Stomach (tissue), 8 donors: ENCODE measurements at regions not wholly inside any gene's neighbourhood (a gene's known extent, or its start where the extent isn't known, plus 50 kb on each side); places are given as distances from the start of the nearest gene placed in this dataset.

Source experiments
- DNase-seq, 2 donors: peaks; one replicate each; pipeline versions ENCODE4 v3.0.0 to v3.0.0-alpha.2; 2013 to 2019
- H3K27ac ChIP-seq, 5 donors: fragments of 200-600 bp in 4 of 5; sonication (generic) in 4 of 5; one replicate each; pipeline ENCODE4 v1.5.1; 2013 to 2019; ENCODE audit warnings: mild to moderate bottlenecking in 1 of 5, moderate library complexity in 1 of 5
- H3K27me3 ChIP-seq, 3 donors: fragments of 200-600 bp; sonication (generic); one replicate each; pipeline ENCODE4 v1.5.1; 2017 to 2019; ENCODE audit warnings: mixed run types in 1 of 3
- H3K36me3 ChIP-seq, 4 donors: fragments of 200-600 bp; sonication (generic); 1 replicate in 3 of 4; 2 replicates in 1 of 4; pipeline ENCODE4 v1.5.1; 2016 to 2019
- H3K4me1 ChIP-seq, 4 donors: fragments of 200-600 bp; sonication (generic); one replicate each; pipeline ENCODE4 v1.5.1; 2016 to 2019
- H3K4me3 ChIP-seq, 4 donors: fragments of 200-600 bp; sonication (generic) in 3 of 4; one replicate each; pipeline ENCODE4 v1.5.1; 2016 to 2019; ENCODE audit warnings: mild to moderate bottlenecking in 1 of 4
- H3K9me3 ChIP-seq, 4 donors: fragments of 200-600 bp; sonication (generic); one replicate each; pipeline ENCODE4 v1.5.1; 2016 to 2019
- CTCF ChIP-seq, 7 experiments: fragments of 450-650 bp in 4 of 7; fragments of 200-600 bp in 3 of 7; sonication (generic) in 3 of 7; IDR thresholded peaks; one replicate each; pipeline ENCODE4 v1.5.1; 2016 to 2019; ENCODE audit warnings: antibody characterized with exemption in 7 of 7, control low read depth in 2 of 7, mild to moderate bottlenecking in 1 of 7
- EP300 ChIP-seq: sonication (generic); formaldehyde crosslinking; IDR thresholded peaks from one replicate; pipeline ENCODE4 v1.6.1; 2017; ENCODE audit warnings: antibody characterized with exemption
- POLR2A ChIP-seq, 4 donors: fragments of 450-650 bp; IDR thresholded peaks; one replicate each; pipeline ENCODE4 v1.6.1; 2016; ENCODE audit warnings: antibody characterized with exemption in 4 of 4, control low read depth in 2 of 4, mild to moderate bottlenecking in 1 of 4, moderate library complexity in 1 of 4
- POLR2AphosphoS5 ChIP-seq, 3 donors: sonication (generic); formaldehyde crosslinking; IDR thresholded peaks; one replicate each; pipeline ENCODE4 v1.6.1; 2016; ENCODE audit warnings: antibody characterized with exemption in 3 of 3
- WGBS, 5 donors: extraction: QIAGEN DNeasy Blood & Tissue Kit in 3 of 5; methylation state at CpG; one replicate each; pipeline versions ENCODE4 v1.1.5 to v1.1.7; 2013 to 2018; 5-methylcytosine and 5-hydroxymethylcytosine counted together
- intact Hi-C: fragments of 100-400 bp; cut with DNase I; formaldehyde crosslinking; loops from one replicate; pipeline ENCODE4 v1.15.1; 2023; ENCODE audit warnings: low total_unique reads
- donor health status: healthy with polysubstance abuse.
- donor health status: Bipolar disorder and iron deficiency.
- donor health status: healthy.

- H3K36me3 ChIP-seq, result no peaks in the 10 kb centered on the region
- no peaks in the 10 kb centered on the region for H3K9me3 ChIP-seq
- intact Hi-C loops, result no loop called here
- H3K27me3 ChIP-seq, result no peaks in the 10 kb centered on the region
- H3K27ac ChIP-seq, result no peak overlapping the region
- no peak overlapping the region for H3K4me3 ChIP-seq
- DNase-seq, result no peak
- no peak for TF ChIP-seq POLR2A (IDR thresholded peaks at IDR 0.05)
- TF ChIP-seq EP300, result no peak
- TF ChIP-seq POLR2AphosphoS5 (IDR thresholded peaks at IDR 0.05), result no peak
- TF ChIP-seq CTCF (IDR thresholded peaks at IDR 0.05), result no peak
- 77 to 82% (median 79%) methylated on average over 5 of the region's 5 CpGs for WGBS, 5 donors
- no peaks in the 10 kb centered on the region for H3K4me1 ChIP-seq
Measured at GRCh38 chr10:4685904-4686643, 139.9 kb upstream of the AKR1E2 start.

- Histone ChIP-seq H3K27ac (no peak overlapping the region), H3K4me1 (no peaks in the 10 kb centered on the region), H3K4me3 (no peak overlapping the region), H3K36me3 (no peaks in the 10 kb centered on the region), H3K27me3 (no peaks in the 10 kb centered on the region), H3K9me3 (no peaks in the 10 kb centered on the region)
- intact Hi-C loops, result no loop called here
- TF ChIP-seq CTCF (IDR thresholded peaks at IDR 0.05), result no peak
- TF ChIP-seq EP300, result no peak
- TF ChIP-seq POLR2AphosphoS5 (IDR thresholded peaks at IDR 0.05), result no peak
- TF ChIP-seq POLR2A (IDR thresholded peaks at IDR 0.05), result no peak
- DNase-seq, result no peak
- WGBS, 5 donors, result 65 to 85% (median 76%) methylated on average over 3 of the region's 3 CpGs
Measured at GRCh38 chr10:4685491-4685890, 140.5 kb upstream of the AKR1E2 start.

GRCh38 chr10:4684434-4684833, 141.6 kb upstream of the AKR1E2 start:
- H3K27ac ChIP-seq, result no peak overlapping the region
- no peak overlapping the region for H3K4me3 ChIP-seq
- DNase-seq, result no peak
- no peaks in the 10 kb centered on the region for H3K27me3 ChIP-seq
- TF ChIP-seq POLR2AphosphoS5 (IDR thresholded peaks at IDR 0.05) (no peak), CTCF (IDR thresholded peaks at IDR 0.05) (no peak), EP300 (no peak), POLR2A (IDR thresholded peaks at IDR 0.05) (no peak)
- H3K4me1 ChIP-seq, result peaks cover 0 to 2% (median 0%) of the 10 kb centered on the region in 4 donors
- no peaks in the 10 kb centered on the region for H3K9me3 ChIP-seq
- H3K36me3 ChIP-seq, result no peaks in the 10 kb centered on the region
- intact Hi-C loops, result no loop called here

- no peaks in the 10 kb centered on the region for H3K36me3 ChIP-seq
- DNase-seq, result no peak
- H3K9me3 ChIP-seq, result no peaks in the 10 kb centered on the region
- H3K4me3 ChIP-seq, result no peak overlapping the region
- intact Hi-C loops, result no loop called here
- H3K27ac ChIP-seq, result no peak overlapping the region
- H3K27me3 ChIP-seq, result no peaks in the 10 kb centered on the region
- WGBS, 5 donors, result 89 to 96% (median 95%) methylated on average over 8 of the region's 8 CpGs
- TF ChIP-seq EP300, result no peak
- no peak for TF ChIP-seq CTCF (IDR thresholded peaks at IDR 0.05)
- no peak for TF ChIP-seq POLR2A (IDR thresholded peaks at IDR 0.05)
- no peak for TF ChIP-seq POLR2AphosphoS5 (IDR thresholded peaks at IDR 0.05)
- H3K4me1 ChIP-seq, result peaks cover 0 to 5% (median 0%) of the 10 kb centered on the region in 4 donors
Measured at GRCh38 chr10:4683838-4684237, 142.2 kb upstream of the AKR1E2 start.
